GM21528 (cell line): ENCODE measurements at regions not wholly inside any gene's neighbourhood (a gene's known extent, or its start where the extent isn't known, plus 50 kb on each side); places are given as distances from the start of the nearest gene placed in this dataset.

ENCODE experiments used
- ATAC-seq: cut with Tn5 transposase; IDR thresholded peaks from one replicate; pipeline ENCODE4 v1.9.1; 2021; ENCODE audit warnings: mild to moderate bottlenecking, moderate library complexity; ENCODE audit not compliant: unreplicated experiment, low FRiP score

DNA sequence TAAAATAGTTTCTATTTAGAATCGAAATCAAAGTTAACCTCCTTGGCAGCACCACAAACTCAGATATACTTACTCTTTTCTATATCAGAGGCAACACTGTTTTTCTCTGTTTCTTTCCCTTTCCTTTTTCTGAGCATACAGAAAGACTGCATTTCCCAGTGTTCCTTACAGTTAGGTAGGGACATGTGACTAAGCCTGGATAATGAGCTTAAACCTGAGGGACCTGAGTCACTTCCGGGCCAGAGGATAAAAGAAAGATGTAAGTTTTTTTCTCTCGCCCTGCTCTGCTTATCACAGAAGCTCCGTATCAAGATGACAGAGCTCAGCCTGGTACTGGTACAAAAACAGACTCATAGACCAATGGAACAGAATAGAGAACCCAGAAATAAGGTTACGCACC, 531.9 kb downstream of the KLF12 start:
- no peak for ATAC-seq

DNA sequence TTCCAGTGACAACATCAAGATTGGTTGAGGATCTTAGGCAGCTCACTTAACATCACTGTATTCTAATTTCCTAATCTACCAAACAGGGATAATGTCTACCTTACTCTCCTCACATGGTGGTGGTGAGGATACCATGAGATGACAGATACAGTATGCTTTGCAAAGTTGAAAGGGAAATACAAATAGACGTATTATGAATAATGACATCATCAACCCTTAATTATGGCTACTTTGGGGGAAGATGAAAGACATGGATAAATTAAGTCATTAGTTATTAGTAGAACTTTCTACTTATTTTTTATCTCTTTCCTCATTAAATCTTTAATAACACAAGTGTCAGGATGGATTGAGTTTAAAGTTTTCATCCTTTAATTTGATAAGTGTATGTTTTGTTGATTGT, 532.5 kb downstream of the KLF12 start:
- no peak for ATAC-seq

DNA sequence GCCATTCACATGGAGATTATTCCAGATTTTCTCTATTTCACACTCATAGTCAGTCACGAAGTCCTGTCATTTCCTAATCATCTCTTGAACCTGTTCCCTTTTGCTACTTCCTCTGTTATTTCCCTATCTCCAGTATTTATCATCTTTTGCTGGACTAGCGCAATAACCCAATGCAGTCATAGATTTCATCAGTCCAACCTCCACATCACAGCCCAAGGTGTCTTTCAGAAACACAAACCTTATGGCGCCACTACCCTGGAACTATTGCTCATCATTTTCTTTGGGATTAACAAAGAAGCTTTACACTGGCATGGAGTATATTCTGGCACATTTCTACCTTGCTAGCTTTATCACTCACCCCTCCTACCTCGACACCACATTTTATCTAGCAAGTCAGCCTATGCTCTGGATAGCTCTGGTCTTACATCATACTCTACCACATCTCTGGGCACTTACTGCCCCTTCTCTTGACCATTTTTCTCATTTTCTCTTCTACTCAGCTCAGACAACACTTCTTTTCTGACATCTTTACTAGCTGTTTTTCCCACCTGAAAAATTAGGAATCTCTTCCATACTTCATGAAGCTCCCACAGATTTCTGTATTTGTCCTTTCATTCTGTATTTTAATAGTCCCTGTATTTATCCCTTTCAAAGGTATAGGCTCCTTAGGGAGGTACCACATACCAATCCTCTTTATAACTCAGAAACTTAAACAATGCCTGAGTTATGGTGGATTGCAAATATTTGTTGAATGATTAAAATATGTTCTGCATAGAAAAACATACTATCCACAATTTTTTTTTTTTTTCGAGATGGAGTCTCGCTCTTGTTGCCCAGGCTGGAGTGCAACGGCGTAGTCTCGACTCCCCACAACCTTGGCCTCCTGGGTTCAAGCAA, 534.7 kb downstream of the KLF12 start:
- ATAC-seq = no peak

DNA sequence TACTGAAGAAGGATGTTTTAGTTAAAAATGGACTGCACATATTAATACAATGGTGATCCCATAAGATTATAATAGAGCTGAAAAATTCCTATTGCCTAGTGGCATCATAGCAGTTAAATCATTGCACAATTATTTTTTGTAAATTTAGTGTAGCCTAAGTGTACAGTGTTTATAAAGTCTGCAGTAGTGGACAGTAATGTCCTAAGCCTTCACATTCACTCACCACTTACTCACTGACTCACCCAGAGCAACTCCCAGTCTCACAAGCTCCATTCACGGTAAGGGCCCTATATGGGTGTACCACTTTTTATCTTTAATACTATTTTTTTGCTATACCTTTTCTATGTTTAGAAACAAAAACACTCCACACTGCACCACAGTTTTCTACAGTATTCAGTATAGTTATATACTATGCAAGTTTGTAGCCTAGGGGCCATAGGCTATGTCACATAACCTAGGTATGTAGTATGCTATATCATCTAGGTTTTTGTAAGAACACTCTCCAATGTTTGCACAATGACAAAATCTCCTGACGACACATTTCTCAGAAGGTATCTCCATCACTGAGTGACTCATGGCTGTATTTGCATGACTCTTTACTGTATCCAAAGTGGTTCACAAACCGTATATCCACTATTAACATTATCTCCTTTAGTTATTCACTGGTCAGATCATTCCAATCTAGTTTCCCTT, 536.0 kb downstream of the KLF12 start:
- no peak for ATAC-seq

DNA sequence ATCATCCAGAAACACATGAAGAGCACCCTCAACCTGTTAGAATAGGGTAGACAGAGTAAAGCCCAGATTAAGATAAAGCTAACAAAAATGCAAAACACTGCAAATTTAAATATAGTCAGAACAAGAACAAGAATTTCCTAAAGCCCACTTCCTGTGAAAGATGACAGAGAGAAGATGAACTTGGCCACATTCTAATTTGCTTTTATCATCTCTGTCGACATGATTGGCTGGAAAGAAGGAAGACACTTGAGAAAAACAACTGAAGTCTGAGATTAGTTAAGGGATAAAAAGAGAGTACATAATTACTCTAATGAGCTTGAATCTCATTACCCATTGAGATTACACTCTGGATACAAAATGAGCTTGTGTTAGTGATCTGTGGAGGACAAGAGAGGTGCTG, 537.6 kb downstream of the KLF5 start:
- no peak for ATAC-seq

DNA sequence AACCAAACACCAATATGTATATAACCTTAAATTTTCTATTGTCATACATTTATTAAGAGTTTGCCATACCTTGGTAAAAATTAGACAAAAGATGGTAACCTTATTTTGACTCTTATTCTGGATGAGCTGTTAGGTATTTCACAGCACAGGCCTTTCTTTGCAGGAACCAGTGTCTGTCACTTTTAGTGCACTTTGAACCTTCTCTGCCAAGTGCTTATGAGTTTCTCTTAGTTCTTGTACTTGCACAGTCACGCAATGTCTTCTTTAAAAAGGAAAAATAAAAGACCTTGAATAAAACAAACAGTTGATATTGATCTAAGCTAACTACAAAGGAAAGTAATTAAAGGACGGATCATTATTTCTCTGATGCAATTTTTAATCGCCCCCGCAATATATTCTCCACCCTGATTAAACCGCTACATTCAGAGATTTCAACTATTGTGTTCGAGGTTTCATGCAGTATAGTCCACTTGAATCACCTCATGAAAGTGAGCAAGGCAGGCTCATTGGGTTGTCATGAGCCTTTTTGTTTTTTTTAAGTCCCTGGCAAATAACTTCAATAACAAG, 534.5 kb downstream of the KLF5 start:
- ATAC-seq = no peak

DNA sequence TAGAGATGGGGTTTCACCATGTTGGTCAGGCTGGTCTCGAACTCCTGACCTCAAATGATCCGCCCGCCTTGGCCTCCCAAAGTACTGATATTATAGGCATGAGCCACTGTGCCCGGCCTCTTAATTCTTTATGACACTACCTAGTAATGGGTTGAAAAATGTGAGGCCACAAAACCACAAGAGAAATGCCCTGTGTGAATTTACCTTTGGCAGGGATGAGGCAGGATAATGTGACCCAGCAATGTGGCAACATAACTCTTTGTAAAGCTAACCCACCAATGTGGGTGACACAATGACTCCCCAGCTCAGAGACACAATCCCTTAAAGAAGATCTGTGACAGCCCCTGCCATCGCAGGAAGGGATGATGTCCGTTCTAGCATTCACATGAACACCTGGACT, 533.1 kb downstream of the KLF5 start:
- no peak for ATAC-seq

DNA sequence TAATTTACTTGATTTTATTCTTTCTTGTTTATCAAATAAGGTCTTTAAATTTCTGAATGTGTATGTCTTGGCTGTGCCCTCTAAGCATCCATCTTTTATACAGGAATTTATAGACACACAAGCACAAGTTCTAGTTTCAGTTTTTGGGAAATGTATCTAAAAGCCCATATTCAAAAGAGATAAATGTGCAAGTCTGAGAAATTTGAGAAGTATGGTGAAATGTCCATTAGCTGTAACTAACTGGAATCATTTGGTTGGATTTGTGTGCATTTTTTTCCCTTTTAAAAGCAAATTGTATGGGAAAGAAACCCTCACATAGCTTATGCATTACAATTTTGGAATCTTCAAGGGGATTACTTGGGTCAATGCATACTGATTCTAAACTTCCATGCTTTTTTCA, 532.0 kb downstream of the KLF5 start:
- ATAC-seq = no peak

DNA sequence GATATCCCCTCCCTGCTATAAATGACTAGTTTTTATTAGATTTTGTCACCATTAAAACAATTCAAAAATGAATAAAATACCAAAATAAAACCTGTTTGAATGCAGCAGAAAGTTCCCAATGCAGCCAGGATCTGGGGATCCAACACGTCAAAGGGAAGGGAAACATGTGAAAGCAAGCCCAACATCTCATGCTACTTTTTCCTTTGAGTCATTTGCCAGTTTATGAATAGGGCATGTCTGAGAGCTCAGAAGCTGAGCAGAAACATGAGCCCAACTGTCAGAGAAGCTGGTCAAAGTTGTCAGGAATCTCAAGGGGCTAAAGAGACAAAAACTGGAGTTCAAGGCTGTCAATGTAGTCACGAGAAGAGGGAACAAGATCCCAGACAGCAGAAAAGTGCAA, 526.4 kb downstream of the KLF5 start:
- ATAC-seq = no peak

DNA sequence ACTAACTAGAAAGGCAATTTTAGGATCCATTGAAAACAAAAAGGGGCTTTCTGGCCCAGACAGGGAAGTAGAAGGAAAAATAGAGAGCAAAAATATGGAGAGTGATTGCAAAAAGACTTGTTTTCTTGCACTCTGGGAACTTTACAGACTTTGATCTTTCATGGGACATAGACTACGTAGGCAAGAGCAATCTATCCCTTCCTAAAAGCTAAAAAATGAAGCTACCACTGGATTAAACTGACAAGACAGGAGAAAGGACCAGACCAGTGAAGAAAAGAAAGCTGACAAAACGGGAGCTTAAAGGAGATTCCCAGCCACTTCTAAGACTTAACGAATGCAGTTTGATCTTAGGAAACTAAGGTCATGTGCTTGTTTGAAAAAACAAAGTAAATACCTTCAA, 524.5 kb downstream of the KLF5 start:
- ATAC-seq = no peak

DNA sequence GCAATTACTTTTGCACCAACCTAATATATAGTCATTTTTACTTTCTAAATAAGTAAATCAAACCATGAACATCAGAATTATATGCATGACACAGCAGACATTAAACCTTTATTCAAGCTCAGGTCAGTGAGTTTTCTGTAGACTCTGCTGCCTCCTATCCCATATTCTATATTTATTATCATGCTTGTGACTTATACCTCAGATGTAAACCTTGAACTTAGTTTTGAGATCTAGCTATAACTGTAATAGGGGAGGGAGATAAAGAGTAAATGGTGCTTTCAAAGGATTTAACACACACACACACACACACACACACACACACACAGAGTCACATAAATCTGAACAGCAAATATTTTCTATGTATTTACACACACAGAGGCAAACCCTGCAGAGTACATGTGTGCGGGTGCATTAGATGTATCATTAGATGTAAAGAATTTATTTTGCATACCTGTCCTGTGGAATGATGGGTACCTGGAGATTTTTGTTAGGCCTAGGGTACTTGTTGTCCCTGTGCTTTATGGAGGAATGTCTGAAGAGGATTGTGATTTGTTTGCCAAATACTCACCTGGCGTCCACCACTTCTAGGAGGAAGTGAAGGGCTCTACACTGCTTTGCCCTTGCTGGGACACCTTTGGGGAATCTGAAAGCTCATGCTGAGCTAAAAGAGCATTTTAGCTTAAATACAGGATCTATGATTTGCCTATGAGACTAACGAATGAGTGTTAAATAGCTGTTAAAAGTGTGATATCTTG, 521.9 kb downstream of the KLF5 start:
- ATAC-seq = no peak

DNA sequence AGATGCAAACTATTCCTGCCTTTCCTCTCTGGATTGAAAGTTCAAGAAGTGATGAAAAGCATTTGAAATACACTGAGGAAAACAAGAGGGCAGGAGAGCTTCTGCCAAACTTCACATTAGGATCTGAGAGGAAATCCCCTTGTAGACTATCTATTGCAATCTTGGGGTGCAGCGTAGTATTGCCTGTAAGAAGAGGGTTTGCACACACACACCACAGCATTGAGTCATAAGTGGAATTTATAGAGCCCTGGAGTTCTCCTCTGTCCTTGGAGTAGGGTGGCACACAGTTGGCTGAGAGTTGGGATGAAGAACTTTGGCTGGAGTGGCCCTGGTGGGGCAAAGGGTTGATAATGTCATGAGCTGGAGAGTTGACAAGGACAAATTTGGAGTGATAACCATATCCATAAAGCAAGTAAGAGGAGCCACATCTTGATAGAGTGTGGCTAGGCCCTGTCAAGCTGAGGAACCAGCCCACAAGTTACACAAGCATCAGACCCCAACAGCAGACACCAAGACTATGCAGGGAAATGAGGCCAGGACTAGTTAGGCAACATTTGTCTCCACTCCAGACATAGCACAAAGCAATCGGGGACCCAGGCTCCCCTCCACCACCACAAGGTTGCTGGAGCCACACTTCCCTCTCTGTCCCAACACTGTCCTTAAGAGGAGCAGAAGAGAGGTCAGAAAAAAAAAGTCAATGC, 520.9 kb downstream of the KLF5 start:
- no peak for ATAC-seq

DNA sequence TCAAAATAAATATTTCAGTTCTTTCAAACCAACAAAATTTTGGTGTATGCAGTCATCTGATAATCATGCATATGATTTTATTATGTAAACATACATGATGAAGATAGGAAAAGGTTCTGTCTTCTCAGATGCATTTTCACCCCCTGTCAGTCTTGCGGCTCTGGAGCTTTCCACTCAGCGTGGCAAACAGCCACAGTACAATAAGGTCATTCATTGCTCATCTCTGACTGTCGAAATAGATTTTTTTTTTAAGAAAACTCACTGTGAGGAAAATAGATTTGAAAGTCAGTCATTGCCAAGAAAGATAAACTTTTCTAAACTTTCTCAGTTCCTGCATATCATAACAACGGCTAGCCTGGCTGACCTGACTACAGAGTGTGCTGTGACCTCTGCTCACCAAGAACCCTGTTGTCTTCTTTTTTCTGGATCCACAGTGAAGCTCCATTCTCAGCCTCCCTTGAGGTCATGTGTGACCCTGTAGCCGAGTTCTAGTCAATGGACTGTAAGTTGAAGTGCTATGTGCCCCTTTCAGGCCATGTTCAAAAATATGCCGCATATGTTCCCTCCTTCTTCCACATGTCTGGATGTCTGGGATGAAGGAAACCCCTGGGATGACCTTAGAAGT, 519.6 kb downstream of the KLF5 start:
- ATAC-seq = no peak

DNA sequence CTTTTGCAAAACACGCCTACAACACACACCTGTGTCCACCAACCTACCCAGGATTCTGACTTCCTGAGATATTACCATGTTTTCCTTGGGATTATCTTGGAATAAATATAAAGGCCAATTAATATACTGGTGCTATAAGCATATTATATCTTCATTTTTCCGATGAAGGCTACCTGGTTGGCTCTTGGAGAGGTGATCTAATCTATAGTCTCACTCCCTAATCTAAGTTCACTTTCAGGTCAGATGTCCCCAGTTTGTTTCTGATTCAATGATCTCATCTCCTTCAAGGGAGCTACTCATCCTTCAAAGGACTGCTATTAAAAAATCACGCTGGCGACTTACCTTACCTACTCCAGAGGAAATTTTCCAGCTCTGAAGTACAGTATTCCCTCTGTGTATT, 517.5 kb downstream of the KLF5 start:
- no peak for ATAC-seq

DNA sequence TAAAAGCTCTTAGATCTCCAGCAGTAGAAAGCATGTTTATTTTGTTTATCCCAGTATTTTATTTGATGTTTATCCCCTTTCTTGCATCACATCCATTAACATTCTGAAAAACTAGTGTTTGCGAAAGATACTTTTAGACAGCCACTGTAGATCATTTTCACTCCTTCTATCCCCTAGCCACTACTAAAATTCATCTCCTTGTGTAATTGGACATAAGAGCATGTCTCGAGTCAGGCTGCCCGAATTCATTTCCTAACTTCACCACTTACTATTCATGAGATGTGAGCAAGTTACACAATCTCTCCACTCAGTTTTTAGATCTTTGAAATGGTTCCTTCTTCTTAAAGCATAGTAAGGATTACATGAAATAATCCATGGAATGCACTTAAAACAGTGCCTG, 514.0 kb downstream of the KLF5 start:
- ATAC-seq = no peak

DNA sequence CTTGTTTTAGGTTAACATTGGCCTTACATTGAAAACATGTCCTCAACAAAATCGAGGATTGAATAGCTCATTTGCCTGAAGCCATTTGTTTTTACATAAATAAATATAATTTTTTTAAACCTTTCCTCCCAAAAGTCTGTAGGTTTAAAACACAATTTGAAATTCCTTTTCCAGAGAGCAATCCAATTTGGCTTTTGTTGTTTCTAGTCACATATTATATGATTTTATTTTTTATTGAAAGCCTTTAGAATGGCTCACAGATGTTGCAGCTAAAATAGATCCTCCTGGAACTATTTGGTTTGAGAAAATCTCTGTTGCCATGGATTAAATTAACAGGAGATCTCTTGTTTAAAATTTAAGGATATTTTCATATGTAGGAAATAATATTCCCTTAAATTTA, 512.6 kb downstream of the KLF5 start:
- no peak for ATAC-seq

DNA sequence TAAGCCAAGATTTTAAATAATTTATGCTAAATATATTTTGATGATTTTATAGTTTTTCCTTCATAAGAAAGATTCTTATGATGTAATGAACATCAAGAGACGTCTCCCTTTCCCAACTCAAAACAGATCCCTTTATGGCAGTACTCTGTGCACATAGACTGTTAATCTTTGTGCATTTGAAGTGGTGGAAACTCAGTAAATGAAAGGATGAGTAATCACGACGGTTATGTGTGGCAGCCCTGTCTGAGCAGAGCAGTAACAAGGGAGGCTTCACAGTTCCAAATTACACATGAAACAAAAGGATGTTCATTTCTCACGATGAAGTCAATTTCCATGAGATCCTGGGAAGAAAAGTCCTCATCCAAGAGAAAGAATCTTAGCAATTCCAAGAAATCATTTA, 498.1 kb downstream of the KLF5 start:
- ATAC-seq = no peak

DNA sequence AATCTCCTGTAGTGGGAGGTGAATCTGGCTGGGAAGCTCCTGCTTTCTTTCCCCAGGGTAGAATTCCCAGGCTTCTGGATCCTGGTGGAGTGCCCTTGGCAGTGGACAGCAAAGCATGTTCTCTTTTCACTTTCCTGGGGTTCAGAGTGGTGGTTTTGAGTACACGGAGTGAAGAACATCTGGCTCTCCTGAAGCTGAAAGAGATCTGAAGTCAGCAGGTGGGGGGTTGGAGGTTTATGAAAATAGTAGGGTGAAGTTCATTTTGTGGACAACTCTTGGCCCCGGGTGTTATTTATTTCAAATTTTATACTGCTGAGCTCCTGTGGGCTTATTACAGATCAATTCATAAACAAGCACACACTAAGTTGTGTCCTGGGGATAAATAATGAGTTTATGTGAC, 497.3 kb downstream of the KLF5 start:
- no peak for ATAC-seq

DNA sequence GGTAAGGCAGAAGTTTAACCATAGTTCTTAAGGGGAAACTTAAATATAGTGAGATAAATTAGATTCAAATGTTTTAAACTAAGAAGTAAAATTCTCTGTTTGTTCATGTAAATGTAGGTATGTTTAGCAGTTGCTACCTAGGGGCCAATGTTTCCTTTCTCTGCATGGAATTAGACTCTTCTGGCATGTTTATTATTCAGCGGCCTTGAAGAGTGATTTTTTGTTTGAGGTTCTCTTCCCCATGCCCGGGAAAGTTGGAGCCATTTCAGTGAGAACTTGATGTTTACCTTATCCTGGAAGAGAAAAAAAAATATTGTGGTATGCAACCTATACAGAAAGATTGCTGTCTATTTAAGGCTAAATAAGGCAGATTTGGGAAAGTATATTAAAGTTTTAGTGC, 492.9 kb downstream of the KLF5 start:
- ATAC-seq = no peak

DNA sequence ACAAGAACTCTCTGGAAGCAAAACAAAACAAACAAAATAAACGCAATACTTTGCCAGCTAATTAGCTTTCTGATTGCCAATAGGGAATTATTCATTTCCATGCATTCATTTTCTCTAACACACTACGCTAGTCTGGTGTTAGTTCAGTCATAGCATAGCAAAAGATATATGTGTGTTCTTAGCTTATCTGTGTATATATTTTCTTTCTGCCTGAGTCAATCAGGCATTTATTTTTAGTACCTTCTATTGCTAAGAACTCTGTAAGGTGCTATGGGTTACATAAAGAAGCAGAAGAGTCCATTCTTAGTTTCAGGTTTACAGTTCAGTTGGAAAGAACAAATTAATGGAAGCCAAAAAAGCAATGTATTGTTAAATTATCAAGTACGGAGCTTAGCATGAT, 490.9 kb downstream of the KLF5 start:
- no peak for ATAC-seq
